ENCODE measurements at regions not wholly inside any gene's neighbourhood (a gene's known extent, or its start where the extent isn't known, plus 50 kb on each side); places are given as distances from the start of the nearest gene placed in this dataset.

DNA sequence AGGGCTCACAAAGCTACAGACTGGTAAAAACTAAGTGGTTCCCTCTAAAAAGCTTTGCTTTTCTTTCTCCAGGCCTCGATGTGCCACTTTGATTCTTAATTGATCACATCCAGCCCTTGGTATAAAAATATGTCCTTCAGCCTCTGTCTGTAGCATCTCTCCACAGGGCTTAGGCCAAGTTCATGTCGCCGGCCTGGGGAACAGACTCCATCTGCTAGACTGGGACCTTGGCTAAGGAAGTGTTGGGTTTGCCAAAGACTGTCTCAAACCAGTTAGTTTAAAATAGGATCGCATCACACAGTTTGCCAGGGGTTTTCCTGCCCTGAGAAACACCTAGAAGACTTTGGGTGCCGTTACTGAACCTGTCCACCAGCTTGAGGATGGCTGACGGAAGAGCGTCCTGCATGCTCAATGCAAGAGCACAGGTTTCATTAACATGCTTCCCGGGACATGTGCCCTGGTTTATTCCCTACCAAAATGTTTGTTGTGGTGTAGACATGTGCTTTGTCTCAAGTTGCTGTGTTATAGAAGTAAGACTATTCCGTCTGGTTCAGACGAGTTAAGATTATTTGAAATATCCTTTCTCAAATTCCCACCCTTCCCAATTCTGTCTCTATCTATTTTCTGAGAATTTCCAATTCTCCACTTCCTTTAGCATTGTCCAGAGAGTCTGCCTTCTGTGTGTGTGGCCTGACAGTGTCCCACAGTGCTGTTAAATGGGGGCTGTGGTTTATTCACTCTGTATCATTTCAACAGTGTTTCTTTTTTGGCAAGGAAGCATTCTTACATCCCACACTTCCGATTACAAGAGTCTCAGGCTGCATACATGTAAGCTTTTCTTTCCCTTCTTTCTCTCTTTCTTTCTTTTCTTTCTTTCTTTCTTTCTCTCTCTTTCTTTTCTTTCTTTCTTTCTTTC is 334.7 kb downstream of the INHBA start:
- WGBS = 88% methylated on average over 11 of the region's 11 CpGs
- H3K27ac ChIP-seq (ENCODE audit: low read depth in 1 of 2, low read length in 2 of 2) = no peak overlapping the region
- no peaks in the 10 kb centered on the region for H3K4me1 ChIP-seq (ENCODE audit: control insufficient read depth in 4 of 4, insufficient read depth in 4 of 4, low read length in 3 of 4)
- no peaks in the 10 kb centered on the region for H3K36me3 ChIP-seq (ENCODE audit: control insufficient read depth in 4 of 4, insufficient read depth in 3 of 4, low read depth in 1 of 4, low read length in 3 of 4)
- H3K4me3 ChIP-seq (ENCODE audit: low read depth in 1 of 3, low read length in 3 of 3) = no peak overlapping the region
- H3K9me3 ChIP-seq (ENCODE audit: control insufficient read depth in 4 of 4, low read length in 3 of 4) = no peaks in the 10 kb centered on the region
- H3K9ac ChIP-seq (ENCODE audit: low read depth in 1 of 2, low read length in 2 of 2) = no peak overlapping the region
- no peak for DNase-seq (ENCODE audit: low spot score)
- TF ChIP-seq HNF4G (IDR thresholded peaks at IDR 0.05) = no peak
- TF ChIP-seq JUND (IDR thresholded peaks at IDR 0.05) = no peak
- TF ChIP-seq, protein P1, sequence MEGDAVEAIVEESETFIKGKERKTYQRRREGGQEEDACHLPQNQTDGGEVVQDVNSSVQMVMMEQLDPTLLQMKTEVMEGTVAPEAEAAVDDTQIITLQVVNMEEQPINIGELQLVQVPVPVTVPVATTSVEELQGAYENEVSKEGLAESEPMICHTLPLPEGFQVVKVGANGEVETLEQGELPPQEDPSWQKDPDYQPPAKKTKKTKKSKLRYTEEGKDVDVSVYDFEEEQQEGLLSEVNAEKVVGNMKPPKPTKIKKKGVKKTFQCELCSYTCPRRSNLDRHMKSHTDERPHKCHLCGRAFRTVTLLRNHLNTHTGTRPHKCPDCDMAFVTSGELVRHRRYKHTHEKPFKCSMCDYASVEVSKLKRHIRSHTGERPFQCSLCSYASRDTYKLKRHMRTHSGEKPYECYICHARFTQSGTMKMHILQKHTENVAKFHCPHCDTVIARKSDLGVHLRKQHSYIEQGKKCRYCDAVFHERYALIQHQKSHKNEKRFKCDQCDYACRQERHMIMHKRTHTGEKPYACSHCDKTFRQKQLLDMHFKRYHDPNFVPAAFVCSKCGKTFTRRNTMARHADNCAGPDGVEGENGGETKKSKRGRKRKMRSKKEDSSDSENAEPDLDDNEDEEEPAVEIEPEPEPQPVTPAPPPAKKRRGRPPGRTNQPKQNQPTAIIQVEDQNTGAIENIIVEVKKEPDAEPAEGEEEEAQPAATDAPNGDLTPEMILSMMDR (IDR thresholded peaks at IDR 0.05; ENCODE audit: low read depth, low read length, missing input control) = no peak
- no peak for TF ChIP-seq TAF1 (conservative IDR thresholded peaks at IDR 0.05)
- no peak for TF ChIP-seq GABPA (IDR thresholded peaks at IDR 0.05 in 1 of 2, conservative IDR thresholded peaks at IDR 0.05 in 1 of 2)
- TF ChIP-seq, protein P2, sequence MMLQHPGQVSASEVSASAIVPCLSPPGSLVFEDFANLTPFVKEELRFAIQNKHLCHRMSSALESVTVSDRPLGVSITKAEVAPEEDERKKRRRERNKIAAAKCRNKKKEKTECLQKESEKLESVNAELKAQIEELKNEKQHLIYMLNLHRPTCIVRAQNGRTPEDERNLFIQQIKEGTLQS (IDR thresholded peaks at IDR 0.05) = no peak
- TF ChIP-seq EGR1 (IDR thresholded peaks at IDR 0.05; ENCODE audit: low read depth in 2 of 2) = no peak
- TF ChIP-seq, protein P3, sequence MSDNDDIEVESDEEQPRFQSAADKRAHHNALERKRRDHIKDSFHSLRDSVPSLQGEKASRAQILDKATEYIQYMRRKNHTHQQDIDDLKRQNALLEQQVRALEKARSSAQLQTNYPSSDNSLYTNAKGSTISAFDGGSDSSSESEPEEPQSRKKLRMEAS (IDR thresholded peaks at IDR 0.05) = no peak
- no peak for TF ChIP-seq RXRA (IDR thresholded peaks at IDR 0.05)
- TF ChIP-seq FOXA2 (IDR thresholded peaks at IDR 0.05) = no peak
- TF ChIP-seq HNF4A (conservative IDR thresholded peaks at IDR 0.05) = no peak
- no peak for TF ChIP-seq FOXA1 (IDR thresholded peaks at IDR 0.05)
- no peak for TF ChIP-seq SP1 (IDR thresholded peaks at IDR 0.05)
- TF ChIP-seq RAD21 (IDR thresholded peaks at IDR 0.05) = no peak
- H3K27me3 ChIP-seq (ENCODE audit: control insufficient read depth in 4 of 4, insufficient read depth in 4 of 4, low read length in 3 of 4) = no peaks in the 10 kb centered on the region

DNA sequence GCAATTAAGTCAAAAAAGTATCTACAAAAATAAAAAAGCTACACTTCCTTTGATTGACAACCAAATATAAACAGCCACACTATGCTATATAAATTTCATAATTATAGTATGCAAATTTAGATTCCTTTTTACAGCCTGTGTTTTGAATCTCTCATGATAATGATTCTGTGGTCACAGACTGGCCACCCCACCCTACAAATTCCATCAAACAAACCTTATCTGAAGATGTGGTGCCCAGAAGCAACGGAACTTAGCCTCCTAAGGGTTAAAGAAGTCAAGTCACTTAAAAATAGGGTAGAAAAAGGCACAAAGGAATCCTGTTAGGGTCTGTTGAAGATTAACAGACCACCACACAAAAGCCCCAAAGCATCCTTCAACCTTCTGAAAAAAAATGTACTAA is 351.8 kb downstream of the INHBA start:
- Histone ChIP-seq H3K27ac (ENCODE audit: low read depth in 1 of 2, low read length in 2 of 2) (no peak overlapping the region), H3K9ac (ENCODE audit: low read depth in 1 of 2, low read length in 2 of 2) (no peak overlapping the region), H3K4me3 (ENCODE audit: low read depth in 1 of 3, low read length in 3 of 3) (no peak overlapping the region), H3K4me1 (ENCODE audit: control insufficient read depth in 4 of 4, insufficient read depth in 4 of 4, low read length in 3 of 4) (peaks cover 0 to 4% (median 2%) of the 10 kb centered on the region in 4 donors), H3K27me3 (ENCODE audit: control insufficient read depth in 4 of 4, insufficient read depth in 4 of 4, low read length in 3 of 4) (no peaks in the 10 kb centered on the region), H3K9me3 (ENCODE audit: control insufficient read depth in 4 of 4, low read length in 3 of 4) (no peaks in the 10 kb centered on the region), H3K36me3 (ENCODE audit: control insufficient read depth in 4 of 4, insufficient read depth in 3 of 4, low read depth in 1 of 4, low read length in 3 of 4) (no peaks in the 10 kb centered on the region)
- no peak for DNase-seq (ENCODE audit: low spot score)
- WGBS = 82% methylated on average over 1 of the region's 1 CpG
- TF ChIP-seq YY1 (IDR thresholded peaks at IDR 0.05) (no peak), GABPA (IDR thresholded peaks at IDR 0.05 in 1 of 2, conservative IDR thresholded peaks at IDR 0.05 in 1 of 2) (no peak), NR2F2 (IDR thresholded peaks at IDR 0.05) (no peak), TAF1 (conservative IDR thresholded peaks at IDR 0.05) (no peak), FOXA1 (IDR thresholded peaks at IDR 0.05) (no peak), SP1 (IDR thresholded peaks at IDR 0.05) (no peak), EGR1 (IDR thresholded peaks at IDR 0.05; ENCODE audit: low read depth in 2 of 2) (no peak), RAD21 (IDR thresholded peaks at IDR 0.05) (no peak), HNF4A (conservative IDR thresholded peaks at IDR 0.05) (no peak), RXRA (IDR thresholded peaks at IDR 0.05) (no peak), JUND (IDR thresholded peaks at IDR 0.05) (no peak), FOXA2 (IDR thresholded peaks at IDR 0.05) (no peak), HNF4G (IDR thresholded peaks at IDR 0.05) (no peak)
- TF ChIP-seq, protein P3 (IDR thresholded peaks at IDR 0.05) = no peak
- TF ChIP-seq, protein P1 (IDR thresholded peaks at IDR 0.05; ENCODE audit: low read depth, low read length, missing input control) = no peak
- TF ChIP-seq, protein P2 (IDR thresholded peaks at IDR 0.05) = no peak
- TF ChIP-seq, protein P4, sequence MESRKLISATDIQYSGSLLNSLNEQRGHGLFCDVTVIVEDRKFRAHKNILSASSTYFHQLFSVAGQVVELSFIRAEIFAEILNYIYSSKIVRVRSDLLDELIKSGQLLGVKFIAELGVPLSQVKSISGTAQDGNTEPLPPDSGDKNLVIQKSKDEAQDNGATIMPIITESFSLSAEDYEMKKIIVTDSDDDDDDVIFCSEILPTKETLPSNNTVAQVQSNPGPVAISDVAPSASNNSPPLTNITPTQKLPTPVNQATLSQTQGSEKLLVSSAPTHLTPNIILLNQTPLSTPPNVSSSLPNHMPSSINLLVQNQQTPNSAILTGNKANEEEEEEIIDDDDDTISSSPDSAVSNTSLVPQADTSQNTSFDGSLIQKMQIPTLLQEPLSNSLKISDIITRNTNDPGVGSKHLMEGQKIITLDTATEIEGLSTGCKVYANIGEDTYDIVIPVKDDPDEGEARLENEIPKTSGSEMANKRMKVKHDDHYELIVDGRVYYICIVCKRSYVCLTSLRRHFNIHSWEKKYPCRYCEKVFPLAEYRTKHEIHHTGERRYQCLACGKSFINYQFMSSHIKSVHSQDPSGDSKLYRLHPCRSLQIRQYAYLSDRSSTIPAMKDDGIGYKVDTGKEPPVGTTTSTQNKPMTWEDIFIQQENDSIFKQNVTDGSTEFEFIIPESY (IDR thresholded peaks at IDR 0.05) = no peak
- TF ChIP-seq, protein P5, sequence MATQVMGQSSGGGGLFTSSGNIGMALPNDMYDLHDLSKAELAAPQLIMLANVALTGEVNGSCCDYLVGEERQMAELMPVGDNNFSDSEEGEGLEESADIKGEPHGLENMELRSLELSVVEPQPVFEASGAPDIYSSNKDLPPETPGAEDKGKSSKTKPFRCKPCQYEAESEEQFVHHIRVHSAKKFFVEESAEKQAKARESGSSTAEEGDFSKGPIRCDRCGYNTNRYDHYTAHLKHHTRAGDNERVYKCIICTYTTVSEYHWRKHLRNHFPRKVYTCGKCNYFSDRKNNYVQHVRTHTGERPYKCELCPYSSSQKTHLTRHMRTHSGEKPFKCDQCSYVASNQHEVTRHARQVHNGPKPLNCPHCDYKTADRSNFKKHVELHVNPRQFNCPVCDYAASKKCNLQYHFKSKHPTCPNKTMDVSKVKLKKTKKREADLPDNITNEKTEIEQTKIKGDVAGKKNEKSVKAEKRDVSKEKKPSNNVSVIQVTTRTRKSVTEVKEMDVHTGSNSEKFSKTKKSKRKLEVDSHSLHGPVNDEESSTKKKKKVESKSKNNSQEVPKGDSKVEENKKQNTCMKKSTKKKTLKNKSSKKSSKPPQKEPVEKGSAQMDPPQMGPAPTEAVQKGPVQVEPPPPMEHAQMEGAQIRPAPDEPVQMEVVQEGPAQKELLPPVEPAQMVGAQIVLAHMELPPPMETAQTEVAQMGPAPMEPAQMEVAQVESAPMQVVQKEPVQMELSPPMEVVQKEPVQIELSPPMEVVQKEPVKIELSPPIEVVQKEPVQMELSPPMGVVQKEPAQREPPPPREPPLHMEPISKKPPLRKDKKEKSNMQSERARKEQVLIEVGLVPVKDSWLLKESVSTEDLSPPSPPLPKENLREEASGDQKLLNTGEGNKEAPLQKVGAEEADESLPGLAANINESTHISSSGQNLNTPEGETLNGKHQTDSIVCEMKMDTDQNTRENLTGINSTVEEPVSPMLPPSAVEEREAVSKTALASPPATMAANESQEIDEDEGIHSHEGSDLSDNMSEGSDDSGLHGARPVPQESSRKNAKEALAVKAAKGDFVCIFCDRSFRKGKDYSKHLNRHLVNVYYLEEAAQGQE (IDR thresholded peaks at IDR 0.05) = no peak

Data from liver (tissue), 8 donors.